HepG2 (cell line): ENCODE measurements at regions not wholly inside any gene's neighbourhood (a gene's known extent, or its start where the extent isn't known, plus 50 kb on each side); places are given as distances from the start of the nearest gene placed in this dataset.

Experiments used
- ATAC-seq: fragments of 200-7000 bp; cut with Tn5 transposase; 3 replicates; pipeline ENCODE4 v1.9.1; 2020; ENCODE audit warnings: mild to moderate bottlenecking, moderate library complexity
- BruUV-seq: library from RNA; stranded (reverse); fragments of 400-500 nt; replicated peaks from 2 replicates; lab custom pipeline; 2021; lab: Mats Ljungman, UMichigan
- CTCF ChIA-PET: fragments of 300-600 bp; formaldehyde crosslinking; extraction: SDS; loops from one replicate; lab custom pipeline; 2021; ENCODE audit warnings: low total read pairs, inconsistent platforms, low intra/inter-chr PET ratio; lab: Yijun Ruan, JAX
- POLR2A ChIA-PET: fragments of 350-600 bp; sonication (Branson Sonifier 250); formaldehyde crosslinking; loops from one replicate; lab custom pipeline; 2020; ENCODE audit warnings: antibody characterized with exemption, inconsistent platforms; lab: Yijun Ruan, JAX
- DNase-seq: peaks from one replicate; pipeline ENCODE4 v3.0.0-alpha.2; 2015; ENCODE audit warnings: low spot score
- FAIRE-seq: peaks from 3 replicates; lab custom pipeline; 2011; peaks lifted over from hg19 to GRCh38; lab: Jason Lieb, UNC
- H2AFZ ChIP-seq: one replicate; pipeline ENCODE4 v1.6.1; 2011; ENCODE audit warnings: low read length, inconsistent platforms
- H3K27ac ChIP-seq: fragments of 300-600 bp; 3 replicates; pipeline ENCODE4 v1.8.0; 2011; ENCODE audit warnings: mixed run types, mild to moderate bottlenecking, mixed read lengths, low read length, inconsistent platforms; ENCODE audit not compliant: insufficient read depth; ENCODE audit errors: extremely low read length
- H3K27me3 ChIP-seq, 2 experiments: fragments of 200-600 bp in 1 of 2; 2 replicates in 1 of 2; 3 replicates in 1 of 2; pipeline versions ENCODE4 v1.6.0 to v1.8.0; 2011; ENCODE audit warnings: low read length in 2 of 2, mild to moderate bottlenecking in 2 of 2, moderate library complexity in 2 of 2, inconsistent platforms in 1 of 2; ENCODE audit not compliant: insufficient read depth in 2 of 2, control insufficient read depth in 1 of 2
- H3K36me3 ChIP-seq, 2 experiments: fragments of 200-600 bp in 1 of 2; replicated peaks in 1 of 2; 2 replicates in 1 of 2; 3 replicates in 1 of 2; pipeline versions ENCODE4 v1.5.1 to v1.8.0; 2011; ENCODE audit warnings: low read length in 2 of 2, inconsistent platforms in 1 of 2; ENCODE audit not compliant: insufficient read depth in 2 of 2, control insufficient read depth in 1 of 2
- H3K4me1 ChIP-seq: 2 replicates; pipeline ENCODE4 v1.5.1; 2012; ENCODE audit warnings: low read length, inconsistent platforms; ENCODE audit not compliant: insufficient read depth
- H3K4me2 ChIP-seq: 2 replicates; pipeline ENCODE4 v1.6.0; 2011; ENCODE audit warnings: low read depth, low read length, inconsistent platforms
- H3K4me3 ChIP-seq, 3 experiments: fragments of 200-600 bp in 1 of 3; sonication (generic), shearing (Covaris generic) in 1 of 3; replicated peaks in 1 of 3; 2 replicates each; pipeline ENCODE4 v1.5.1; 2011 to 2016; ENCODE audit warnings: low read length in 3 of 3, inconsistent platforms in 2 of 3, low read depth in 2 of 3, mild to moderate bottlenecking in 2 of 3, control low read depth in 1 of 3, mixed read lengths in 1 of 3; ENCODE audit not compliant: insufficient read depth in 1 of 3
- H3K79me2 ChIP-seq: one replicate; pipeline ENCODE4 v1.6.1; 2011; ENCODE audit warnings: low read length, inconsistent platforms; ENCODE audit not compliant: insufficient read depth
- H3K9ac ChIP-seq: 2 replicates; pipeline ENCODE4 v1.6.0; 2011; ENCODE audit warnings: mild to moderate bottlenecking, low read depth, low read length, inconsistent platforms; ENCODE audit not compliant: insufficient read depth
- H3K9me3 ChIP-seq: 2 replicates; pipeline ENCODE4 v1.5.1; 2012; ENCODE audit warnings: mild to moderate bottlenecking, low read length
- H4K20me1 ChIP-seq: 2 replicates; pipeline ENCODE4 v1.6.0; 2011; ENCODE audit warnings: inconsistent platforms, mild to moderate bottlenecking, low read length, moderate library complexity; ENCODE audit not compliant: insufficient read depth
- ETV5 ChIP-seq: IDR thresholded peaks from 2 replicates; pipeline ENCODE4 v1.6.1; 2018; ENCODE audit warnings: missing biosample characterization, missing genetic modification reagents, inconsistent platforms, borderline replicate concordance
- GMEB2 ChIP-seq: IDR thresholded peaks from 2 replicates; pipeline ENCODE4 v1.6.1; 2016; ENCODE audit warnings: missing biosample characterization, missing genetic modification reagents, low read depth
- KLF6 ChIP-seq: IDR thresholded peaks from 2 replicates; pipeline ENCODE4 v1.8.0; 2016; ENCODE audit warnings: missing biosample characterization, missing genetic modification reagents
- RELA ChIP-seq: sonication (generic); formaldehyde crosslinking; IDR thresholded peaks from 2 replicates; pipeline ENCODE4 v1.4.0; 2020; ENCODE audit warnings: missing genetic modification reagents
- ZBTB40 ChIP-seq, 2 experiments: fragments of 450-650 bp in 1 of 2; sonication (generic) in 1 of 2; formaldehyde crosslinking in 1 of 2; IDR thresholded peaks; 2 replicates each; pipeline versions ENCODE4 v1.6.1 to v1.8.0; 2016 to 2022; ENCODE audit warnings: antibody characterized with exemption in 1 of 2, mild to moderate bottlenecking in 1 of 2, missing genetic modification reagents in 1 of 2
- ZFP90 ChIP-seq: sonication (generic); formaldehyde crosslinking; IDR thresholded peaks from 2 replicates; pipeline ENCODE4 v1.8.0; 2022; ENCODE audit warnings: missing genetic modification reagents, mild to moderate bottlenecking, inconsistent platforms, borderline replicate concordance
- ZMAT5 ChIP-seq: sonication (generic); formaldehyde crosslinking; IDR thresholded peaks from 2 replicates; pipeline ENCODE4 v1.5.0; 2020; ENCODE audit warnings: mild to moderate bottlenecking, low read depth, missing genetic modification reagents, borderline replicate concordance
- ZNF503 ChIP-seq: sonication (generic); formaldehyde crosslinking; IDR thresholded peaks from 2 replicates; pipeline ENCODE4 v1.4.0; 2020; ENCODE audit warnings: missing genetic modification reagents
- ZNF879 ChIP-seq: sonication (generic); formaldehyde crosslinking; IDR thresholded peaks from 2 replicates; pipeline ENCODE4 v1.8.1; 2023; ENCODE audit warnings: missing genetic modification reagents
- WGBS: methylation state at CpG from one replicate; pipeline ENCODE4 v1.1.6; 2017; ENCODE audit warnings: low lambda C conversion rate; 5-methylcytosine and 5-hydroxymethylcytosine counted together
- in situ Hi-C: cut with HindIII; loops from 2 replicates; pipeline ENCODE4 v1.10.0; 2017; ENCODE audit warnings: low pct_unique_long_range_greater_than_20kb; ENCODE audit not compliant: extremely low pct_ligation_motif_present
- intact Hi-C: fragments of 100-400 bp; cut with micrococcal nuclease; formaldehyde crosslinking; loops from one replicate; pipeline ENCODE4 v1.10.0; 2022; ENCODE audit not compliant: unreplicated experiment

GRCh38 chr16:50434872-50435478, 66.2 kb upstream of the BRD7 start (continued):
- TF ChIP-seq ZNF879 (CRISPR knock-in tag) = no peak

GRCh38 chr16:50430076-50430475, 61.3 kb upstream of the BRD7 start:
- in situ Hi-C loops = no loop called here
- Histone ChIP-seq H3K79me2 (no peaks in the 10 kb centered on the region), H4K20me1 (no peaks in the 10 kb centered on the region), H3K36me3 (no peaks in the 10 kb centered on the region), H3K4me1 (peaks cover 26% of the 10 kb centered on the region), H3K4me2 (no peak overlapping the region), H3K27me3 (peaks cover 6 to 55% of the 10 kb centered on the region in 2 experiments), H3K4me3 (no peak overlapping the region), H3K9ac (no peak overlapping the region), H3K9me3 (no peaks in the 10 kb centered on the region), H3K27ac (no peak overlapping the region), H2AFZ (no peak overlapping the region)
- 14% methylated on average over 3 of the region's 3 CpGs for WGBS
- FAIRE-seq (no peak), ATAC-seq (no peak), DNase-seq (no peak)
- CTCF ChIA-PET = no interaction called here
- intact Hi-C loops = no loop called here
- BruUV-seq = no TSS peak
- POLR2A ChIA-PET = no interaction called here
- TF ChIP-seq KLF6 (CRISPR knock-in tag) = no peak
- no peak for TF ChIP-seq RELA (CRISPR knock-in tag)
- no peak for TF ChIP-seq ZNF503 (CRISPR knock-in tag)
- no peak for TF ChIP-seq ZMAT5
- TF ChIP-seq ETV5 (CRISPR knock-in tag) = no peak
- no peak for TF ChIP-seq ZBTB40 (IDR thresholded peaks at IDR 0.05)
- no peak for TF ChIP-seq ZBTB40 (CRISPR knock-in tag; IDR thresholded peaks at IDR 0.05)
- no peak for TF ChIP-seq ZFP90 (CRISPR knock-in tag)
- no peak for TF ChIP-seq GMEB2 (CRISPR knock-in tag)
